Spleen (tissue), 11 donors: ENCODE measurements at regions not wholly inside any gene's neighbourhood (a gene's known extent, or its start where the extent isn't known, plus 50 kb on each side); places are given as distances from the start of the nearest gene placed in this dataset.

Experiments
- DNase-seq: peaks from one replicate; pipeline ENCODE4 v3.0.0-alpha.2; 2020
- H3K27ac ChIP-seq, 8 donors: fragments of 200-600 bp; sonication (generic) in 7 of 8; 1 replicate in 4 of 8; 2 replicates in 4 of 8; pipeline versions ENCODE4 v1.5.0 to v1.8.0; 2016 to 2021; ENCODE audit warnings: inconsistent platforms in 4 of 8, mild to moderate bottlenecking in 4 of 8, moderate library complexity in 1 of 8
- H3K27me3 ChIP-seq, 7 donors: fragments of 200-600 bp; sonication (generic) in 6 of 7; replicated peaks in 1 of 7; 1 replicate in 4 of 7; 2 replicates in 3 of 7; pipeline versions ENCODE4 v1.5.0 to v1.8.0; 2016 to 2021; ENCODE audit warnings: inconsistent platforms in 3 of 7, mild to moderate bottlenecking in 1 of 7
- H3K36me3 ChIP-seq, 6 donors: fragments of 200-600 bp; sonication (generic) in 5 of 6; 1 replicate in 4 of 6; 2 replicates in 2 of 6; pipeline versions ENCODE4 v1.5.0 to v1.8.0; 2016 to 2021; ENCODE audit warnings: inconsistent platforms in 2 of 6
- H3K4me1 ChIP-seq, 6 donors: fragments of 200-600 bp; sonication (generic) in 5 of 6; 1 replicate in 3 of 6; 2 replicates in 3 of 6; pipeline versions ENCODE4 v1.5.0 to v1.8.0; 2016 to 2021; ENCODE audit warnings: inconsistent platforms in 3 of 6
- H3K4me3 ChIP-seq, 8 donors: fragments of 200-600 bp; sonication (generic) in 7 of 8; 1 replicate in 4 of 8; 2 replicates in 4 of 8; pipeline versions ENCODE4 v1.5.0 to v1.8.0; 2016 to 2021; ENCODE audit warnings: inconsistent platforms in 4 of 8, mild to moderate bottlenecking in 4 of 8, moderate library complexity in 2 of 8
- H3K9me3 ChIP-seq, 8 donors: fragments of 200-600 bp; sonication (generic) in 7 of 8; 1 replicate in 4 of 8; 2 replicates in 4 of 8; pipeline versions ENCODE4 v1.5.0 to v1.8.0; 2016 to 2021; ENCODE audit warnings: inconsistent platforms in 4 of 8
- POLR2A ChIP-seq, 3 donors: fragments of 450-650 bp; IDR thresholded peaks; one replicate each; pipeline ENCODE4 v1.5.1; 2017; ENCODE audit warnings: antibody characterized with exemption in 3 of 3, mild to moderate bottlenecking in 1 of 3
- POLR2AphosphoS5 ChIP-seq, 3 donors: sonication (generic); formaldehyde crosslinking; IDR thresholded peaks; one replicate each; pipeline ENCODE4 v1.5.1; 2017; ENCODE audit warnings: antibody characterized with exemption in 3 of 3
- WGBS, 5 donors: extraction: QIAGEN DNeasy Blood & Tissue Kit in 3 of 5; methylation state at CpG; one replicate each; pipeline versions ENCODE4 v1.1.5 to v1.1.7; 2013 to 2018; 5-methylcytosine and 5-hydroxymethylcytosine counted together
- intact Hi-C: fragments of 100-400 bp; cut with DNase I; formaldehyde crosslinking; loops from one replicate; pipeline ENCODE4 v1.15.0; 2023; ENCODE audit warnings: low total_unique reads
- TF ChIP-seq, protein P1 (sequence below), 11 experiments: fragments of 200-600 bp in 7 of 11; fragments of 450-650 bp in 4 of 11; sonication (generic) in 4 of 11; IDR thresholded peaks in 8 of 11; conservative IDR thresholded peaks in 3 of 11; 1 replicate in 7 of 11; 2 replicates in 4 of 11; pipeline versions ENCODE4 v1.4.0 to v1.8.0; 2016 to 2021; ENCODE audit warnings: antibody characterized with exemption in 11 of 11, inconsistent platforms in 4 of 11, mild to moderate bottlenecking in 1 of 11
- donor health status: healthy with polysubstance abuse.
- donor health status: DM: no; HTN: no; CAD: no; lungs with moderate emphysema.
- donor health status: DM: no; HTN: no; CAD: no.
- donor health status: Bipolar disorder and iron deficiency.
- donor health status: healthy.
- donor health status: DM: no; HTN: no; CAD: no.
- donor health status: DM: yes; HTN: yes; CAD: no.

DNA sequence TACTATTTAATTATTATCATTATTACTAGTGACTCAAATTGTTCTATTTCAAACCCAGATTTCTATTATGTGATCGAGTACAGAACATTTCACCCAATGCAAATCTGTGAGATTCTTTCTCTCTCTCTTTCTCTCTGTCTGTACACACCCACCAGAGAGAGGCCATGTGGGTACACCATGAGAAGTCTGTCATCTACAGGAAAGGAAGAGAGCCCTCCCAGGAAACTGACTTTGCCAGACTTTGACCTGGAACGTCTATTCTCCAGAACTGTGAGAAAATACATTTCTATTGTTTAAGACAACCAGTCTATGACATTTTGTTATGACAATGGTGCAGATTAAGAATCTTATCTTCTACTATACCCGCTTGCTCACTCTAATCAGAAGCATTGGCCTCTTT is 1091.6 kb downstream of the TTLL7 start:
- Histone ChIP-seq H3K4me1 (no peaks in the 10 kb centered on the region), H3K4me3 (no peak overlapping the region), H3K9me3 (no peaks in the 10 kb centered on the region), H3K27ac (no peak overlapping the region), H3K36me3 (no peaks in the 10 kb centered on the region), H3K27me3 (no peaks in the 10 kb centered on the region)
- intact Hi-C loops, result no loop called here
- TF ChIP-seq, protein P1, sequence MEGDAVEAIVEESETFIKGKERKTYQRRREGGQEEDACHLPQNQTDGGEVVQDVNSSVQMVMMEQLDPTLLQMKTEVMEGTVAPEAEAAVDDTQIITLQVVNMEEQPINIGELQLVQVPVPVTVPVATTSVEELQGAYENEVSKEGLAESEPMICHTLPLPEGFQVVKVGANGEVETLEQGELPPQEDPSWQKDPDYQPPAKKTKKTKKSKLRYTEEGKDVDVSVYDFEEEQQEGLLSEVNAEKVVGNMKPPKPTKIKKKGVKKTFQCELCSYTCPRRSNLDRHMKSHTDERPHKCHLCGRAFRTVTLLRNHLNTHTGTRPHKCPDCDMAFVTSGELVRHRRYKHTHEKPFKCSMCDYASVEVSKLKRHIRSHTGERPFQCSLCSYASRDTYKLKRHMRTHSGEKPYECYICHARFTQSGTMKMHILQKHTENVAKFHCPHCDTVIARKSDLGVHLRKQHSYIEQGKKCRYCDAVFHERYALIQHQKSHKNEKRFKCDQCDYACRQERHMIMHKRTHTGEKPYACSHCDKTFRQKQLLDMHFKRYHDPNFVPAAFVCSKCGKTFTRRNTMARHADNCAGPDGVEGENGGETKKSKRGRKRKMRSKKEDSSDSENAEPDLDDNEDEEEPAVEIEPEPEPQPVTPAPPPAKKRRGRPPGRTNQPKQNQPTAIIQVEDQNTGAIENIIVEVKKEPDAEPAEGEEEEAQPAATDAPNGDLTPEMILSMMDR (IDR thresholded peaks at IDR 0.05 in 8 of 11, conservative IDR thresholded peaks at IDR 0.05 in 3 of 11), result no peak
- TF ChIP-seq POLR2A (IDR thresholded peaks at IDR 0.05) (no peak), POLR2AphosphoS5 (IDR thresholded peaks at IDR 0.05) (no peak)
- no peak for DNase-seq
- WGBS, 5 donors, result 70 to 86% (median 80%) methylated on average over 3 of the region's 3 CpGs

GRCh38 chr1:82903626-82904025 is 1095.3 kb downstream of the TTLL7 start:
- no peak for DNase-seq
- 70 to 79% (median 71%) methylated on average over 4 of the region's 4 CpGs for WGBS, 5 donors
- TF ChIP-seq POLR2A (IDR thresholded peaks at IDR 0.05) (no peak), POLR2AphosphoS5 (IDR thresholded peaks at IDR 0.05) (no peak)
- TF ChIP-seq, protein P1 (IDR thresholded peaks at IDR 0.05 in 8 of 11, conservative IDR thresholded peaks at IDR 0.05 in 3 of 11), result no peak
- Histone ChIP-seq H3K27ac (no peak overlapping the region), H3K36me3 (no peaks in the 10 kb centered on the region), H3K9me3 (no peaks in the 10 kb centered on the region), H3K4me1 (no peaks in the 10 kb centered on the region), H3K4me3 (no peak overlapping the region), H3K27me3 (no peaks in the 10 kb centered on the region)
- intact Hi-C loops, result no loop called here

DNA sequence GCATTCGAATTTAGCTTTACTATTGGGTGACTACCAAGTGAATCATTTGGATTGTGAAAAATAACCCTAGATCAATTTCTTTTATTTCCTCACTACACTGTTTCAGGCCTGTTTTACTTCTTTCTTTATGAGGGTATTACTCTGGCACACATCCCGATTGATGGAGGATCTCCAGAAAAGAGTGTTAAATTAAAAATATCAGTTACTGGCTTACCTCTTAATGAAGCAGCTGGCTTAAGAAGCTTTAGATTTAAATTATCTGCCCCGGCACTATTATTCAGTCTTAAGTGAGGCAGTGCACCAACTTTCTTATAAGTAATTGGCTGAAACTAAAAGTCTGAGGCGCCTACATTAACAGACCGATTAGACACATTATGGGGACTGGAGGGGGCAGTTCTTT is 1097.4 kb downstream of the TTLL7 start:
- H3K27ac ChIP-seq, result no peak overlapping the region
- H3K4me1 ChIP-seq, result no peaks in the 10 kb centered on the region
- WGBS, 5 donors, result 83 to 92% (median 86%) methylated on average over 5 of the region's 5 CpGs
- no peak for DNase-seq
- TF ChIP-seq POLR2AphosphoS5 (IDR thresholded peaks at IDR 0.05), result no peak
- no peak overlapping the region for H3K4me3 ChIP-seq
- intact Hi-C loops, result no loop called here
- H3K27me3 ChIP-seq, result no peaks in the 10 kb centered on the region
- H3K36me3 ChIP-seq, result no peaks in the 10 kb centered on the region
- no peaks in the 10 kb centered on the region for H3K9me3 ChIP-seq

DNA sequence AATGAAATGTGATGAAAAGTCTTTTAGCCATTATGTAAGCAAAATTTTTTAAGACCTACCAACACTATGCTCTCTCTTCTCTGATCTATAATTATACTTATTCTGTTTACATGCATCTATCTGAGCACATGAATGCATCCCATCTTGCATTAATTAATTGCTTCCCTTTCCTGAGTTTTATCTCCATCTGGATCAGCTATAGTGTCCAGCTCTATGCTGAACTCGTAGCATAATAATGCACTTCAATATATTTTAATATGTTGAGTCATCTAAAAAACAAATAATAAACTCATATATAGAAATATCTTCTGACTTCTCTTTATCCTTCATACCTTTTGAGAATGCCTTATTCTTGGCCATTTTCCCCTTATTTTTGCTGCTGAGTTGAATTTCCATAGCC is 1097.8 kb downstream of the TTLL7 start:
- no peaks in the 10 kb centered on the region for H3K4me1 ChIP-seq
- intact Hi-C loops, result no loop called here
- WGBS, 5 donors, result 35 to 55% (median 45%) methylated on average over 1 of the region's 1 CpG
- H3K27ac ChIP-seq, result no peak overlapping the region
- TF ChIP-seq, protein P1 (IDR thresholded peaks at IDR 0.05 in 8 of 11, conservative IDR thresholded peaks at IDR 0.05 in 3 of 11), result no peak
- TF ChIP-seq POLR2AphosphoS5 (IDR thresholded peaks at IDR 0.05), result no peak
- no peak for TF ChIP-seq POLR2A (IDR thresholded peaks at IDR 0.05)
- H3K27me3 ChIP-seq, result no peaks in the 10 kb centered on the region
- no peaks in the 10 kb centered on the region for H3K9me3 ChIP-seq
- DNase-seq, result no peak
- no peaks in the 10 kb centered on the region for H3K36me3 ChIP-seq
- H3K4me3 ChIP-seq, result no peak overlapping the region

DNA sequence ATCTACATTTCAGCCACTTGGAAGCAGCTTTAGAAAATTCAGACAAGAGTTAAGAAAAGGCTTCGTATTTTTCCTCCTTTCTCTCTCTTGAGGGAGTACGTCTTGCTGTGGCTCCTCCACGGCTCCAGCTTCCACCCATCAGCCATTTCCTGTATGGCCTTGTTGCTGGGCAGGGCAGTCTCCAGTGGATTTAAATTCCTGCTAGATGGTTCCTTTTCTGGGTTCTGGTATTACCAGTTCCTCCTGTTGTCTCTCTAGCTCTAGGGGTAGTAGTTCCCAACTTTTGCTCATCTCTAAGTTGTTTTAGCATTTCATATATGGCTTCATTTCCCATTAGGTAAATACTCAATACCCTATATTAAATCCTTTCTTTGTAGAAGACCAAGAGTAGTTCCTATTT is 1098.3 kb downstream of the ADGRL2 start:
- Histone ChIP-seq H3K9me3 (no peaks in the 10 kb centered on the region), H3K27me3 (no peaks in the 10 kb centered on the region), H3K27ac (no peak overlapping the region), H3K4me1 (no peaks in the 10 kb centered on the region), H3K4me3 (no peak overlapping the region), H3K36me3 (no peaks in the 10 kb centered on the region)
- intact Hi-C loops, result no loop called here
- 70 to 87% (median 78%) methylated on average over 3 of the region's 3 CpGs for WGBS, 5 donors
- TF ChIP-seq, protein P1 (IDR thresholded peaks at IDR 0.05 in 8 of 11, conservative IDR thresholded peaks at IDR 0.05 in 3 of 11), result no peak
- TF ChIP-seq POLR2A (IDR thresholded peaks at IDR 0.05) (no peak), POLR2AphosphoS5 (IDR thresholded peaks at IDR 0.05) (no peak)
- DNase-seq, result no peak
